HCT116 (cell line): ENCODE measurements at regions not wholly inside any gene's neighbourhood (a gene's known extent, or its start where the extent isn't known, plus 50 kb on each side); places are given as distances from the start of the nearest gene placed in this dataset.

Experiments used
- ATAC-seq: fragments of 200-7000 bp; cut with Tn5 transposase; 2 replicates; pipeline ENCODE4 v1.9.1; 2020; ENCODE audit warnings: mild to moderate bottlenecking, moderate library complexity
- BruUV-seq: library from RNA; stranded (reverse); fragments of 400-500 nt; replicated peaks from 2 replicates; lab custom pipeline; 2021; lab: Mats Ljungman, UMichigan
- CTCF ChIA-PET: fragments of 300-600 bp; sonication (Branson Sonifier 250); formaldehyde crosslinking; loops from one replicate; lab custom pipeline; 2021; ENCODE audit warnings: antibody characterized with exemption; lab: Charles Lee
- POLR2A ChIA-PET: fragments of 300-600, 350-600 bp; sonication (Branson Sonifier 250); formaldehyde crosslinking; loops from one replicate; lab custom pipeline; 2021; ENCODE audit warnings: antibody characterized with exemption; lab: Charles Lee
- RAD21 ChIA-PET, 2 experiments: fragments of 300-600 bp; sonication (Branson Sonifier 250); formaldehyde crosslinking; loops; one replicate each; lab custom pipeline; 2023; ENCODE audit warnings: low total read pairs in 2 of 2; ENCODE audit not compliant: uncharacterized antibody in 2 of 2, unreplicated experiment in 2 of 2, low non-redundant PET in 1 of 2; lab: Charles Lee
- DNase-seq: peaks from one replicate; pipeline ENCODE4 v3.0.0-alpha.2; 2010; ENCODE audit warnings: low read depth, low spot score
- H2AFZ ChIP-seq: fragments of 200-600 bp; shearing (Covaris generic), sonication (generic); 2 replicates; pipeline ENCODE4 v1.6.1; 2017; ENCODE audit warnings: low read depth, mixed run types, mixed read lengths, antibody characterized with exemption, low read length; ENCODE audit not compliant: poor library complexity, severe bottlenecking
- H3K27ac ChIP-seq: 2 replicates; pipeline ENCODE4 v1.5.1; 2012; ENCODE audit warnings: low read depth, low read length
- H3K27me3 ChIP-seq: fragments of 200-600 bp; sonication (generic); 2 replicates; pipeline ENCODE4 v1.6.1; 2016; ENCODE audit warnings: mixed run types, low read length, mixed read lengths; ENCODE audit not compliant: insufficient read depth
- H3K36me3 ChIP-seq, 2 experiments: fragments of 200-500 bp in 1 of 2; fragments of 200-600 bp in 1 of 2; sonication (Bioruptor generic) in 1 of 2; sonication (generic) in 1 of 2; 2 replicates each; pipeline versions ENCODE4 v1.5.1 to v1.6.1; 2014 to 2016; ENCODE audit warnings: low read length in 2 of 2, inconsistent platforms in 1 of 2, mixed read lengths in 1 of 2, mixed run types in 1 of 2; ENCODE audit not compliant: insufficient read depth in 2 of 2, control insufficient read depth in 1 of 2
- H3K4me1 ChIP-seq, 2 experiments: fragments of 200-600 bp in 1 of 2; sonication (generic) in 1 of 2; 2 replicates each; pipeline versions ENCODE4 v1.5.1 to v1.6.1; 2012 to 2017; ENCODE audit warnings: low read length in 2 of 2, inconsistent platforms in 1 of 2, mild to moderate bottlenecking in 1 of 2, mixed read lengths in 1 of 2, mixed run types in 1 of 2, moderate library complexity in 1 of 2; ENCODE audit not compliant: insufficient read depth in 2 of 2, control insufficient read depth in 1 of 2
- H3K4me2 ChIP-seq: fragments of 200-600 bp; sonication (generic); 2 replicates; pipeline ENCODE4 v1.6.1; 2017; ENCODE audit warnings: mixed run types, low read length, mixed read lengths
- H3K4me3 ChIP-seq, 2 experiments: fragments of 200-600 bp in 1 of 2; sonication (generic) in 1 of 2; replicated peaks in 1 of 2; 2 replicates each; pipeline ENCODE4 v1.5.1; 2011 to 2016; ENCODE audit warnings: low read length in 2 of 2, control low read depth in 1 of 2, low read depth in 1 of 2, mild to moderate bottlenecking in 1 of 2, mixed read lengths in 1 of 2, mixed run types in 1 of 2
- H3K79me2 ChIP-seq: fragments of 200-600 bp; sonication (generic); 2 replicates; pipeline ENCODE4 v1.6.1; 2017; ENCODE audit warnings: mild to moderate bottlenecking, mixed run types, low read length, moderate library complexity, mixed read lengths; ENCODE audit not compliant: insufficient read depth
- H3K9ac ChIP-seq: fragments of 200-600 bp; sonication (generic); 2 replicates; pipeline ENCODE4 v1.6.1; 2016; ENCODE audit warnings: low read length, mixed read lengths
- H3K9me2 ChIP-seq: fragments of 200-600 bp; sonication (generic), shearing (Covaris generic); 2 replicates; pipeline ENCODE4 v1.6.1; 2017; ENCODE audit warnings: mixed run types, mild to moderate bottlenecking, moderate library complexity; ENCODE audit not compliant: insufficient read depth
- H3K9me3 ChIP-seq, 2 experiments: fragments of 200-500 bp in 1 of 2; fragments of 200-600 bp in 1 of 2; sonication (Bioruptor generic) in 1 of 2; sonication (generic) in 1 of 2; 2 replicates each; pipeline ENCODE4 v1.6.1; 2014 to 2017; ENCODE audit warnings: low read length in 2 of 2, mixed read lengths in 2 of 2, inconsistent platforms in 1 of 2, low read depth in 1 of 2, mild to moderate bottlenecking in 1 of 2, mixed run types in 1 of 2, moderate library complexity in 1 of 2; ENCODE audit not compliant: control insufficient read depth in 1 of 2, insufficient read depth in 1 of 2
- H4K20me1 ChIP-seq: fragments of 200-600 bp; sonication (generic), shearing (Covaris generic); 2 replicates; pipeline ENCODE4 v1.6.1; 2017; ENCODE audit warnings: mixed run types, mild to moderate bottlenecking, moderate library complexity; ENCODE audit not compliant: insufficient read depth
- ATF3 ChIP-seq: IDR thresholded peaks from 2 replicates; pipeline ENCODE4 v1.6.1; 2012
- CBX3 ChIP-seq: IDR thresholded peaks from 2 replicates; pipeline ENCODE4 v1.6.1; 2012; ENCODE audit warnings: low read depth
- EGR1 ChIP-seq: IDR thresholded peaks from 2 replicates; pipeline ENCODE4 v1.6.1; 2012; ENCODE audit warnings: low read depth
- ELF1 ChIP-seq: IDR thresholded peaks from 2 replicates; pipeline ENCODE4 v1.6.1; 2012; ENCODE audit warnings: low read depth, borderline replicate concordance
- EZH2 ChIP-seq: fragments of 200-600 bp; sonication (generic); IDR thresholded peaks from 2 replicates; pipeline ENCODE4 v1.6.1; 2017; ENCODE audit warnings: antibody characterized with exemption, mixed run types
- EZH2phosphoT487 ChIP-seq: fragments of 200-600 bp; IDR thresholded peaks from 2 replicates; pipeline ENCODE4 v1.6.1; 2018; ENCODE audit warnings: antibody characterized with exemption, borderline replicate concordance
- JUND ChIP-seq: IDR thresholded peaks from 2 replicates; pipeline ENCODE4 v1.6.1; 2012
- RAD21 ChIP-seq: IDR thresholded peaks from 2 replicates; pipeline ENCODE4 v1.6.1; 2012; ENCODE audit warnings: low read depth, mild to moderate bottlenecking
- TCF7L2 ChIP-seq: IDR thresholded peaks from 2 replicates; pipeline ENCODE4 v1.7.0; 2011; ENCODE audit warnings: borderline replicate concordance, inconsistent platforms; ENCODE audit not compliant: insufficient read depth, insufficient read length; ENCODE audit errors: extremely low read depth
- YY1 ChIP-seq: IDR thresholded peaks from 2 replicates; pipeline ENCODE4 v1.6.1; 2011; ENCODE audit warnings: low read length, low read depth, moderate library complexity, mild to moderate bottlenecking; ENCODE audit not compliant: insufficient replicate concordance; ENCODE audit errors: extremely low read depth
- ZNF274 ChIP-seq: fragments of 200-500 bp; sonication (Bioruptor generic); IDR thresholded peaks from 2 replicates; pipeline ENCODE4 v1.6.1; 2014; ENCODE audit warnings: mild to moderate bottlenecking, low read depth, low read length, inconsistent platforms
- intact Hi-C: fragments of 100-400 bp; cut with micrococcal nuclease; formaldehyde crosslinking; loops from 2 replicates; pipeline ENCODE4 v1.10.0; 2022
- TF ChIP-seq, protein P1 (sequence below): IDR thresholded peaks from 2 replicates; pipeline ENCODE4 v1.6.1; 2012
- TF ChIP-seq, protein P2 (sequence below), 3 experiments: fragments of 200-600 bp in 1 of 3; sonication (generic) in 1 of 3; IDR thresholded peaks in 2 of 3; conservative IDR thresholded peaks in 1 of 3; 2 replicates each; pipeline ENCODE4 v1.5.1; 2012 to 2017; ENCODE audit warnings: low read depth in 2 of 3, low read length in 2 of 3, antibody characterized with exemption in 1 of 3, borderline replicate concordance in 1 of 3, control low read depth in 1 of 3, mild to moderate bottlenecking in 1 of 3, mixed read lengths in 1 of 3, mixed run types in 1 of 3, moderate library complexity in 1 of 3; ENCODE audit not compliant: insufficient read depth in 1 of 3
- TF ChIP-seq, protein P3 (sequence below): IDR thresholded peaks from 2 replicates; pipeline ENCODE4 v1.6.1; 2011; ENCODE audit warnings: mild to moderate bottlenecking, low read length, moderate library complexity; ENCODE audit not compliant: insufficient replicate concordance; ENCODE audit errors: extremely low read depth
- TF ChIP-seq, protein P4 (sequence below): IDR thresholded peaks from 2 replicates; pipeline ENCODE4 v1.6.1; 2012; ENCODE audit warnings: low read depth

DNA sequence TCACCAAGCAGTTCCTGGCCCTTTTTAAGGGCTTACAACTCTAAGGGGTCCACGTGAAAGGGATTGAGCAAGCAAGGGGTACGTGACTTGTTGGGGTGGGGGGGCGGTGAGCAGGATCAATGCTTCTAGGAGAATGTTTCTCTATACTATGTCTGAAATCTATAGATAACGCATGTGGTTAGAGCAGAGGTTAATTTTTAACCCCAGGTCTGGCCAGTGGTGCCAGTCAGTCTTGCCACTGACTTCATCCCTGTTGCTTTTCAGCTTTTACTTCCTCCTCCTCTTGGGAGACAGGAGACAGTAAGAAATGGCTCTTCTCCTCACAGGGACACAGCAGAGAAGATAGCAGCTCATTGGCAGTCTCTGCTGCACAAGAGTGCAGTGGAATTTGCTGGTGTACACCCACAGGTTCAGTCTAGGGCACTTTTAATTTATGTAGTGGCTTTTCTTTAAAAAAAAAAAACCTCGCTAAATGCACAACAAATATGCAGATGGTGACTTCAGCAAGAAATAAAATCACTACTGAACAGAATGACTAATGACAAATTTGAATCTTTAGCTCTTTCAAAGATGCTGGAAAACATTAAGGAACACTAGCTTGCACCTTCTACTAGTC lies 190.5 kb downstream of the CCNG2 start:
- H3K27ac ChIP-seq = no peak overlapping the region
- TF ChIP-seq CBX3 (no peak), ELF1 (no peak), JUND (no peak), ZNF274 (no peak), EGR1 (no peak), ATF3 (no peak), EZH2phosphoT487 (no peak), RAD21 (no peak), YY1 (no peak), EZH2 (no peak), TCF7L2 (no peak)
- TF ChIP-seq, protein P1, sequence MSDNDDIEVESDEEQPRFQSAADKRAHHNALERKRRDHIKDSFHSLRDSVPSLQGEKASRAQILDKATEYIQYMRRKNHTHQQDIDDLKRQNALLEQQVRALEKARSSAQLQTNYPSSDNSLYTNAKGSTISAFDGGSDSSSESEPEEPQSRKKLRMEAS = no peak
- TF ChIP-seq, protein P2, sequence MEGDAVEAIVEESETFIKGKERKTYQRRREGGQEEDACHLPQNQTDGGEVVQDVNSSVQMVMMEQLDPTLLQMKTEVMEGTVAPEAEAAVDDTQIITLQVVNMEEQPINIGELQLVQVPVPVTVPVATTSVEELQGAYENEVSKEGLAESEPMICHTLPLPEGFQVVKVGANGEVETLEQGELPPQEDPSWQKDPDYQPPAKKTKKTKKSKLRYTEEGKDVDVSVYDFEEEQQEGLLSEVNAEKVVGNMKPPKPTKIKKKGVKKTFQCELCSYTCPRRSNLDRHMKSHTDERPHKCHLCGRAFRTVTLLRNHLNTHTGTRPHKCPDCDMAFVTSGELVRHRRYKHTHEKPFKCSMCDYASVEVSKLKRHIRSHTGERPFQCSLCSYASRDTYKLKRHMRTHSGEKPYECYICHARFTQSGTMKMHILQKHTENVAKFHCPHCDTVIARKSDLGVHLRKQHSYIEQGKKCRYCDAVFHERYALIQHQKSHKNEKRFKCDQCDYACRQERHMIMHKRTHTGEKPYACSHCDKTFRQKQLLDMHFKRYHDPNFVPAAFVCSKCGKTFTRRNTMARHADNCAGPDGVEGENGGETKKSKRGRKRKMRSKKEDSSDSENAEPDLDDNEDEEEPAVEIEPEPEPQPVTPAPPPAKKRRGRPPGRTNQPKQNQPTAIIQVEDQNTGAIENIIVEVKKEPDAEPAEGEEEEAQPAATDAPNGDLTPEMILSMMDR (IDR thresholded peaks at IDR 0.05 in 2 of 3, conservative IDR thresholded peaks at IDR 0.05 in 1 of 3; ENCODE audit: borderline replicate concordance in 1 of 3, insufficient read depth in 1 of 3, low read depth in 2 of 3, low read length in 2 of 3) = no peak
- TF ChIP-seq, protein P3, sequence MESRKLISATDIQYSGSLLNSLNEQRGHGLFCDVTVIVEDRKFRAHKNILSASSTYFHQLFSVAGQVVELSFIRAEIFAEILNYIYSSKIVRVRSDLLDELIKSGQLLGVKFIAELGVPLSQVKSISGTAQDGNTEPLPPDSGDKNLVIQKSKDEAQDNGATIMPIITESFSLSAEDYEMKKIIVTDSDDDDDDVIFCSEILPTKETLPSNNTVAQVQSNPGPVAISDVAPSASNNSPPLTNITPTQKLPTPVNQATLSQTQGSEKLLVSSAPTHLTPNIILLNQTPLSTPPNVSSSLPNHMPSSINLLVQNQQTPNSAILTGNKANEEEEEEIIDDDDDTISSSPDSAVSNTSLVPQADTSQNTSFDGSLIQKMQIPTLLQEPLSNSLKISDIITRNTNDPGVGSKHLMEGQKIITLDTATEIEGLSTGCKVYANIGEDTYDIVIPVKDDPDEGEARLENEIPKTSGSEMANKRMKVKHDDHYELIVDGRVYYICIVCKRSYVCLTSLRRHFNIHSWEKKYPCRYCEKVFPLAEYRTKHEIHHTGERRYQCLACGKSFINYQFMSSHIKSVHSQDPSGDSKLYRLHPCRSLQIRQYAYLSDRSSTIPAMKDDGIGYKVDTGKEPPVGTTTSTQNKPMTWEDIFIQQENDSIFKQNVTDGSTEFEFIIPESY = no peak
- TF ChIP-seq, protein P4, sequence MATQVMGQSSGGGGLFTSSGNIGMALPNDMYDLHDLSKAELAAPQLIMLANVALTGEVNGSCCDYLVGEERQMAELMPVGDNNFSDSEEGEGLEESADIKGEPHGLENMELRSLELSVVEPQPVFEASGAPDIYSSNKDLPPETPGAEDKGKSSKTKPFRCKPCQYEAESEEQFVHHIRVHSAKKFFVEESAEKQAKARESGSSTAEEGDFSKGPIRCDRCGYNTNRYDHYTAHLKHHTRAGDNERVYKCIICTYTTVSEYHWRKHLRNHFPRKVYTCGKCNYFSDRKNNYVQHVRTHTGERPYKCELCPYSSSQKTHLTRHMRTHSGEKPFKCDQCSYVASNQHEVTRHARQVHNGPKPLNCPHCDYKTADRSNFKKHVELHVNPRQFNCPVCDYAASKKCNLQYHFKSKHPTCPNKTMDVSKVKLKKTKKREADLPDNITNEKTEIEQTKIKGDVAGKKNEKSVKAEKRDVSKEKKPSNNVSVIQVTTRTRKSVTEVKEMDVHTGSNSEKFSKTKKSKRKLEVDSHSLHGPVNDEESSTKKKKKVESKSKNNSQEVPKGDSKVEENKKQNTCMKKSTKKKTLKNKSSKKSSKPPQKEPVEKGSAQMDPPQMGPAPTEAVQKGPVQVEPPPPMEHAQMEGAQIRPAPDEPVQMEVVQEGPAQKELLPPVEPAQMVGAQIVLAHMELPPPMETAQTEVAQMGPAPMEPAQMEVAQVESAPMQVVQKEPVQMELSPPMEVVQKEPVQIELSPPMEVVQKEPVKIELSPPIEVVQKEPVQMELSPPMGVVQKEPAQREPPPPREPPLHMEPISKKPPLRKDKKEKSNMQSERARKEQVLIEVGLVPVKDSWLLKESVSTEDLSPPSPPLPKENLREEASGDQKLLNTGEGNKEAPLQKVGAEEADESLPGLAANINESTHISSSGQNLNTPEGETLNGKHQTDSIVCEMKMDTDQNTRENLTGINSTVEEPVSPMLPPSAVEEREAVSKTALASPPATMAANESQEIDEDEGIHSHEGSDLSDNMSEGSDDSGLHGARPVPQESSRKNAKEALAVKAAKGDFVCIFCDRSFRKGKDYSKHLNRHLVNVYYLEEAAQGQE = no peak
- TF ChIP-seq, all 23 proteins: peak for 0
- Histone ChIP-seq H4K20me1 (no peaks in the 10 kb centered on the region), H2AFZ (no peak overlapping the region), H3K36me3 (no peaks in the 10 kb centered on the region), H3K9me2 (no peaks in the 10 kb centered on the region), H3K9ac (no peak overlapping the region), H3K79me2 (no peaks in the 10 kb centered on the region), H3K4me1 (no peaks in the 10 kb centered on the region), H3K27me3 (no peaks in the 10 kb centered on the region), H3K4me3 (no peak overlapping the region), H3K4me2 (no peak overlapping the region), H3K9me3 (peaks cover 0 to 3% of the 10 kb centered on the region in 2 experiments; a peak in 2 of 4 replicates)
- intact Hi-C loops = no loop called here
- no peak for ATAC-seq
- ChIA-PET CTCF (no interaction called here), POLR2A (no interaction called here), RAD21 (no interaction called here)
- BruUV-seq = no TSS peak
- DNase-seq = no peak
